GM23338 (cell line): ENCODE measurements at regions not wholly inside any gene's neighbourhood (a gene's known extent, or its start where the extent isn't known, plus 50 kb on each side); places are given as distances from the start of the nearest gene placed in this dataset.

Experiments
- CREB1 ChIP-seq: fragments of 250-450 bp; sonication (Bioruptor Pico); IDR thresholded peaks from 2 replicates; pipeline ENCODE4 v1.5.0; 2020; ENCODE audit warnings: low read depth, mild to moderate bottlenecking, moderate library complexity
- CTCF ChIP-seq, 2 experiments: fragments of 200-600 bp in 1 of 2; sonication (generic) in 1 of 2; conservative IDR thresholded peaks; 2 replicates each; pipeline versions ENCODE4 v1.5.1 to v1.6.1; 2016 to 2017; ENCODE audit warnings: antibody characterized with exemption in 2 of 2, low read depth in 2 of 2, mild to moderate bottlenecking in 2 of 2, moderate library complexity in 1 of 2
- EZH2 ChIP-seq: fragments of 200-600 bp; sonication (generic); IDR thresholded peaks from one replicate; pipeline ENCODE4 v1.8.0; 2017; ENCODE audit warnings: antibody characterized with exemption, mild to moderate bottlenecking, low read depth; ENCODE audit not compliant: unreplicated experiment
- EZH2phosphoT487 ChIP-seq: fragments of 200-600 bp; sonication (generic); IDR thresholded peaks from one replicate; pipeline ENCODE4 v1.8.1; 2018; ENCODE audit warnings: antibody characterized with exemption; ENCODE audit not compliant: unreplicated experiment
- POLR2AphosphoS5 ChIP-seq: IDR thresholded peaks from 2 replicates; pipeline ENCODE4 v1.6.1; 2016; ENCODE audit warnings: antibody characterized with exemption, low read depth
- REST ChIP-seq: IDR thresholded peaks from one replicate; pipeline ENCODE4 v1.6.1; 2018; ENCODE audit warnings: antibody characterized with exemption; ENCODE audit not compliant: unreplicated experiment

GRCh38 chr17:77312061-77312701 lies 171.4 kb downstream of the SEC14L1 start:
- TF ChIP-seq CREB1 (no peak), CTCF (conservative IDR thresholded peaks at IDR 0.05; ENCODE audit: low read depth in 2 of 2) (no peak), EZH2phosphoT487 (no peak), POLR2AphosphoS5 (no peak), EZH2 (no peak), REST (no peak)
